B cell (primary cell): ENCODE measurements at regions not wholly inside any gene's neighbourhood (a gene's known extent, or its start where the extent isn't known, plus 50 kb on each side); places are given as distances from the start of the nearest gene placed in this dataset.

Source experiments
- CTCF ChIP-seq: fragments of 200-600 bp; IDR thresholded peaks from one replicate; pipeline ENCODE4 v1.8.0; 2022; ENCODE audit warnings: antibody characterized with exemption, mild to moderate bottlenecking
- EZH2 ChIP-seq: IDR thresholded peaks from 2 replicates; pipeline ENCODE4 v1.6.1; 2012; ENCODE audit warnings: borderline replicate concordance, low read depth, mild to moderate bottlenecking, moderate library complexity, low read length; ENCODE audit not compliant: insufficient read depth, poor library complexity, severe bottlenecking

GRCh38 chr1:218705911-218706893 lies 361.1 kb downstream of the TGFB2 start:
- TF ChIP-seq CTCF = no peak
- TF ChIP-seq EZH2 = no peak
